MM.1S (cell line): ENCODE measurements at regions not wholly inside any gene's neighbourhood (a gene's known extent, or its start where the extent isn't known, plus 50 kb on each side); places are given as distances from the start of the nearest gene placed in this dataset.
"Not testable (repeated sequence)": the region's sequence is repeated elsewhere in the genome, so short reads cannot be mapped to it uniquely, and the experiment has no call there.

ENCODE experiments used
- DNase-seq: peaks from one replicate; pipeline ENCODE4 v3.0.0-alpha.2; 2015
- H2AFZ ChIP-seq: fragments of 300-600 bp; sonication (generic); 2 replicates; pipeline ENCODE4 v1.6.0; 2016; ENCODE audit warnings: antibody characterized with exemption, low read length
- H3F3A ChIP-seq: fragments of 300-600 bp; sonication (generic); 2 replicates; pipeline ENCODE4 v1.6.1; 2016; ENCODE audit warnings: mild to moderate bottlenecking, antibody characterized with exemption, low read length, moderate library complexity, mixed read lengths; ENCODE audit not compliant: insufficient read depth
- H3K27ac ChIP-seq: fragments of 300-600 bp; sonication (generic); 2 replicates; pipeline ENCODE4 v1.5.1; 2016; ENCODE audit warnings: mild to moderate bottlenecking, low read length
- H3K27me3 ChIP-seq: fragments of 300-600 bp; sonication (generic); replicated peaks from 2 replicates; pipeline ENCODE4 v1.6.0; 2016; ENCODE audit warnings: low read length; ENCODE audit not compliant: insufficient read depth
- H3K36me3 ChIP-seq: fragments of 300-600 bp; sonication (generic); replicated peaks from 2 replicates; pipeline ENCODE4 v1.6.1; 2016; ENCODE audit warnings: mild to moderate bottlenecking, low read length, mixed read lengths; ENCODE audit not compliant: insufficient read depth
- H3K4me1 ChIP-seq: fragments of 300-600 bp; sonication (generic); 2 replicates; pipeline ENCODE4 v1.6.1; 2016; ENCODE audit warnings: low read length, mixed read lengths
- H3K4me2 ChIP-seq: fragments of 300-600 bp; sonication (generic); 2 replicates; pipeline ENCODE4 v1.6.0; 2016; ENCODE audit warnings: low read depth, low read length
- H3K4me3 ChIP-seq: fragments of 300-600 bp; sonication (generic); 2 replicates; pipeline ENCODE4 v1.5.1; 2016; ENCODE audit warnings: low read length, mixed read lengths
- H3K79me2 ChIP-seq: fragments of 300-600 bp; sonication (generic); 2 replicates; pipeline ENCODE4 v1.6.1; 2016; ENCODE audit warnings: mixed run types, low read length, mixed read lengths
- H3K9ac ChIP-seq: fragments of 300-600 bp; sonication (generic); 2 replicates; pipeline ENCODE4 v1.6.1; 2016; ENCODE audit warnings: low read length, mixed read lengths
- H3K9me2 ChIP-seq: fragments of 300-600 bp; sonication (generic); replicated peaks from 2 replicates; pipeline ENCODE4 v1.6.1; 2016; ENCODE audit warnings: mild to moderate bottlenecking, low read length, mixed read lengths; ENCODE audit not compliant: insufficient read depth
- H3K9me3 ChIP-seq: fragments of 300-600 bp; sonication (generic); replicated peaks from 2 replicates; pipeline ENCODE4 v1.6.1; 2016; ENCODE audit warnings: mild to moderate bottlenecking, low read length, mixed read lengths; ENCODE audit not compliant: insufficient read depth
- H4K20me1 ChIP-seq: fragments of 300-600 bp; sonication (generic); 2 replicates; pipeline ENCODE4 v1.6.1; 2016; ENCODE audit warnings: mild to moderate bottlenecking, low read length, moderate library complexity, mixed read lengths; ENCODE audit not compliant: insufficient read depth
- EZH2 ChIP-seq: fragments of 300-600 bp; sonication (generic); optimal IDR thresholded peaks from 2 replicates; pipeline ENCODE3; 2017; ENCODE audit warnings: low read depth, mild to moderate bottlenecking, antibody characterized with exemption, low read length, mixed read lengths
- EZH2phosphoT487 ChIP-seq: fragments of 300-600 bp; sonication (generic); IDR thresholded peaks from 2 replicates; pipeline ENCODE4 v1.6.1; 2018; ENCODE audit warnings: antibody characterized with exemption, low read length
- TF ChIP-seq, protein P1 (sequence below): fragments of 300-600 bp; sonication (generic); IDR thresholded peaks from 2 replicates; pipeline ENCODE4 v1.5.1; 2016; ENCODE audit warnings: antibody characterized with exemption, low read length, mixed read lengths

DNA sequence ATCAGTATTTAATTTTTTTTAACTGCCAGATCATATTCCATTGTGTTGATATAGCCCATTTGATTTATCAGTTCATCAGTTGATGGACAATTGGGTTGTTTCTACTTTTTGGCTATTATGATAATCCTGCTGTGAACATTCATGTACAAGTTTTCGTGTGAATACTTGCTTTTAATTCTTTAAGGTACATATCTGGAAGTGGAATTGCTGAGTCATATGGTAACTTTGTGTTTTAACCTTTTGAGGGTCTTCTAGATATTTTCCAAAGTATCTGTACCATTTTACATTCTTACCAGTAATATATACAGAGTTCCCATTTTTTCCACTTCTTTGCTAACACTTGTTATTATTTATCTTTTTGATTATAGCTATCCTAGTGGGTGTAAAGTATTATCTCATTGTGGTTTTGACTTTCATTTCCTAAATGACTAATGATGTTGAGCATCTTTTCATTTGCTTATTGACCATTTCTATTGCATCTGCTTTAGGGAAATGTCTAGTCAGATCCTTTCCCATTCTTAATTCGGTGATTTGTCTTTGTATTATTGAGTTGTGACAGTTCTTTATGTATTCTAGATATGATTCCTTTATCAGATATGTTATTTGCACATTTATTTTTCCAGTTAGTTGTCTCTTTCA, 75.2 kb upstream of the NUDT6 start:
- no peak for DNase-seq
- no peak overlapping the region for H3K9ac ChIP-seq
- TF ChIP-seq EZH2 = no peak
- TF ChIP-seq EZH2phosphoT487 = no peak
- TF ChIP-seq, protein P1, sequence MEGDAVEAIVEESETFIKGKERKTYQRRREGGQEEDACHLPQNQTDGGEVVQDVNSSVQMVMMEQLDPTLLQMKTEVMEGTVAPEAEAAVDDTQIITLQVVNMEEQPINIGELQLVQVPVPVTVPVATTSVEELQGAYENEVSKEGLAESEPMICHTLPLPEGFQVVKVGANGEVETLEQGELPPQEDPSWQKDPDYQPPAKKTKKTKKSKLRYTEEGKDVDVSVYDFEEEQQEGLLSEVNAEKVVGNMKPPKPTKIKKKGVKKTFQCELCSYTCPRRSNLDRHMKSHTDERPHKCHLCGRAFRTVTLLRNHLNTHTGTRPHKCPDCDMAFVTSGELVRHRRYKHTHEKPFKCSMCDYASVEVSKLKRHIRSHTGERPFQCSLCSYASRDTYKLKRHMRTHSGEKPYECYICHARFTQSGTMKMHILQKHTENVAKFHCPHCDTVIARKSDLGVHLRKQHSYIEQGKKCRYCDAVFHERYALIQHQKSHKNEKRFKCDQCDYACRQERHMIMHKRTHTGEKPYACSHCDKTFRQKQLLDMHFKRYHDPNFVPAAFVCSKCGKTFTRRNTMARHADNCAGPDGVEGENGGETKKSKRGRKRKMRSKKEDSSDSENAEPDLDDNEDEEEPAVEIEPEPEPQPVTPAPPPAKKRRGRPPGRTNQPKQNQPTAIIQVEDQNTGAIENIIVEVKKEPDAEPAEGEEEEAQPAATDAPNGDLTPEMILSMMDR = no peak
- H3K4me1 ChIP-seq = peaks cover 8% of the 10 kb centered on the region; the same call in 1 of the 2 replicates
- H4K20me1 ChIP-seq = no peaks in the 10 kb centered on the region
- no peaks in the 10 kb centered on the region for H3K9me3 ChIP-seq
- no peaks in the 10 kb centered on the region for H3K36me3 ChIP-seq
- no peak overlapping the region for H3K4me2 ChIP-seq
- H3K27me3 ChIP-seq = no peaks in the 10 kb centered on the region
- no peak overlapping the region for H2AFZ ChIP-seq
- H3K27ac ChIP-seq = no peak overlapping the region
- no peaks in the 10 kb centered on the region for H3F3A ChIP-seq
- no peaks in the 10 kb centered on the region for H3K79me2 ChIP-seq
- no peaks in the 10 kb centered on the region for H3K9me2 ChIP-seq
- H3K4me3 ChIP-seq = no peak overlapping the region

DNA sequence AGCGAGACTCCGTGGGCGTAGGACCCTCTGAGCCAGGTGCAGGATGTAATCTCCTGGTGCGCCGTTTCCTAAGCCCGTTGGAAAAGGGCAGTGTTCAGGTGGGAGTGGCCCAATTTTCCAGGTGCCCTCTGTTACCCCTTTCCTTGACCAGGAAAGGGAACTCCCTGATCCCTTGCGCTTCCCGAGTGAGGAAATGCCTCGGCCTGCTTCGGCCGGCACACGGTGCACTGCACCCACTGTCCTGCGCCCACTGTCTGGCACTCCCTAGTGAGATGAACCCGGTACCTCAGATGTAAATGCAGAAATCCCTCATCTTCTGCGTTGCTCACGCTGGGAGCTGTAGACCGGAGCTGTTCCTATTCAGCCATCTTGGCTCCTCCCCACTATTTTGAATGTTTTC, 81.7 kb upstream of the NUDT6 start:
- H3K4me2 ChIP-seq, H3K9ac ChIP-seq, H3K36me3 ChIP-seq, H3K27me3 ChIP-seq, H2AFZ ChIP-seq, H3K4me1 ChIP-seq, H3F3A ChIP-seq, H3K9me3 ChIP-seq, H3K4me3 ChIP-seq, H3K27ac ChIP-seq, DNase-seq, H3K79me2 ChIP-seq, H3K9me2 ChIP-seq, H4K20me1 ChIP-seq: not testable (repeated sequence)

DNA sequence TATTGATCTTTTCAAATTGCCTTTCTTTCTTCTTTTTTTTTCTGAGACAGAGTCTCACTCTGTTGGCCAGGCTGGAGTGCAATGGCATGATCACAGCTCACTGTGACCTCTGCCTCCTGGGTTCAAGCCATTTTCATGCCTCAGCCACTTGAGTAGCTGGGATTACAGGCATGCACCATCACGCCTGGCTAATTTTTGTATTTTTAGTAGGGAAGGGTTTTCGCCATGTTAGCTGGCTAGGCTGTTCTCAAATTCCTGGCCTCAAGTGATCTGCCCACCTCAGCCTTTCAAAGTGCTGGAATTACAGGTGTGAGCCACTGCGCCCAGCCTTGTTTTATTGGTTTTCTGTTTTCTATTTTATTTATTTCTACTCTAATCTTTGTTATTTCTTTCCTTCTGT, 82.7 kb upstream of the NUDT6 start:
- H2AFZ ChIP-seq, H3K4me1 ChIP-seq, H3K9ac ChIP-seq, H3K4me2 ChIP-seq, H3K36me3 ChIP-seq, H3K27me3 ChIP-seq, H3K9me2 ChIP-seq, H3K4me3 ChIP-seq, DNase-seq, H3F3A ChIP-seq, H3K79me2 ChIP-seq, H3K9me3 ChIP-seq, H3K27ac ChIP-seq, H4K20me1 ChIP-seq: not testable (repeated sequence)

DNA sequence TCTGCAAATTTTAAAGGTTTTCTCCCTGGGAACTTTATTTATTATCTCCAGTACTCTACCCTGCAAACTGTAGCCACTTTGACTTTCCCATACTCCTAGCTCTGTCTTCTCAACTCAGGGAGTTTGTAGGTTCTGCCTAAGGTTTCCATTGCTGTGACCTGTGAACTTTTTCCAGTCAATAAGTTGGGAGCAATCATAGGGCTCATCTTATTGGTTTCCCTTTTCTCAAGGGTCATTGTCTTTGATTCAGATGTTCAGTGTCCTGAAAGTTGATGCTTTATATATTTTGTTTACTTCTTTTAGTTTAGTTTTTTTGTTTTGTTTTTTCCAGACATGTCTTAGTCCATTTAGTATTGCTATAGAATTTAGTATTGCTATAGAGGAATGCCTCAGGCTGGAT, 85.3 kb upstream of the NUDT6 start:
- no peaks in the 10 kb centered on the region for H3F3A ChIP-seq
- DNase-seq = no peak
- peaks cover 9% of the 10 kb centered on the region for H3K4me1 ChIP-seq
- no peaks in the 10 kb centered on the region for H3K36me3 ChIP-seq
- H2AFZ ChIP-seq = no peak overlapping the region
- no peak overlapping the region for H3K27ac ChIP-seq
- no peaks in the 10 kb centered on the region for H4K20me1 ChIP-seq
- H3K4me2 ChIP-seq = no peak overlapping the region
- no peaks in the 10 kb centered on the region for H3K9me2 ChIP-seq
- no peak overlapping the region for H3K9ac ChIP-seq
- H3K27me3 ChIP-seq = no peaks in the 10 kb centered on the region
- H3K79me2 ChIP-seq = no peaks in the 10 kb centered on the region
- H3K4me3 ChIP-seq = no peak overlapping the region
- no peaks in the 10 kb centered on the region for H3K9me3 ChIP-seq
- TF ChIP-seq EZH2phosphoT487 = no peak
- TF ChIP-seq, protein P1 = no peak
- no peak for TF ChIP-seq EZH2

DNA sequence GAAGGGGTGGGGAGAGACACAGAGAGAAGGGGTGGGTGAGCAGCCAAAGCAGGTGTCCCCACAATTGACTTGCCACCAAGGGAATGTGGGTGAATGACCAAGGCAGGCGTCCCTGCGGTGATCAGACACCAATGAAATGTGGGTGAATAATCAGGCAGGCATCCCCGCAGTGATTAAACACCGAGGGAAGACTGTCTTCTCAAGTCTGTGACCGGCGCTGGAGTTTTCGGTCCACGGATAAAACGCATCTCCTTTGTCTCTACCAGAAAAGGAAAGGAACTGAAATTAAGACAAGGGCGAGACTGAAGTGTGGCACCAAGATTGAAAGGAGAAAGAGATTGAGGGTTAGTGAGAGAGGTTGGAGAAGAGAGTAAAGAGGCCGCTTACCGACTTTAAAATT, 90.0 kb upstream of the NUDT6 start:
- H3K4me3 ChIP-seq, H3K9ac ChIP-seq, H4K20me1 ChIP-seq, H3F3A ChIP-seq, H3K9me2 ChIP-seq, H3K27ac ChIP-seq, H3K79me2 ChIP-seq, H3K9me3 ChIP-seq, H3K4me2 ChIP-seq, H3K36me3 ChIP-seq, H3K4me1 ChIP-seq, DNase-seq, H2AFZ ChIP-seq, H3K27me3 ChIP-seq: not testable (repeated sequence)
